ENCODE measurements at regions not wholly inside any gene's neighbourhood (a gene's known extent, or its start where the extent isn't known, plus 50 kb on each side); places are given as distances from the start of the nearest gene placed in this dataset.

DNA sequence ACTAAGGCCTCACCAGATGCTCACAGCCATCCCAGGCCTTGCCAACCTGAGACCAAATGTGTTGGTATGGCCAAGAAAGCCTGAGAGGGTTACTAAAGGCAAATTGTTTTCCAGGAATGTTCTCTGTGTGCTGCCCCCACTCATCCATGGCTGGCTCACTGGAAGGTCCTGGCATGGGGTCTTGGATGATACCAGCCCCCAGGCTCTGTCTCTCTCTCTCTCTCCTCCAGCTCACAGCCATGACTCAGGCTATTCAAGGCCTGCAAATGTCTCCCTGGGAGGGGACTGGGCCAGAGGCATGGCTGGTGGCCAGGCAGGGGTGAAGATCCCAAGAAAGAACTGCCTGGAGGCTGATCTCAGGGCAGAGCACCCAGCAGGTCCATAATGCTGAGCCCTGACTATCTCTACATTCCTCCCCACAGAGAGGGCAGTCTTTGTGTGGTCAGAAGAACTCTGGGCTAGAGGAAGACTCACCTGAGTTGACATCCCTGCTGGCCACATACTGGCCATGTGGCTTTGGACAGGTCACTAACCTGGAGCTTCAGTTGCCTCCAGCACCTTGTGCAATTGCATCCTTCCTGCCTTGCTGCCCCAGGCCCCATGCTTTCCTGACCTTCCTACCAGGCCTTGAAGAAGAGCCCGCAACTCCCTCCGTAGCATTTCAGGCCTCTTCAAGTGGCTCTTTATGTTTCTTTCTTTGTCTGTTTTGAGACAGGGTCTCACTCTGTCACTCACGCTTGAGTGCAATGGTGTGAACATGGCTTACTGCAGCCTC lies 150.4 kb downstream of the ZFP36L2 start:
- Histone ChIP-seq H3K9me3 (no peaks in the 10 kb centered on the region), H3K27ac (peak overlapping the region; percentile 82 to 83), H3K27me3 (no peaks in the 10 kb centered on the region), H3K4me3 (no peak overlapping the region), H3K4me1 (peaks cover 18 to 32% of the 10 kb centered on the region in 2 donors), H3K36me3 (no peaks in the 10 kb centered on the region)
- intact Hi-C loops (cut with DNase I; ENCODE audit: low total_unique reads), result no loop called here
- TF ChIP-seq CTCF (IDR thresholded peaks at IDR 0.05) (no peak), POLR2A (IDR thresholded peaks at IDR 0.05) (no peak)
- peak; percentile 56 to 66 for DNase-seq

DNA sequence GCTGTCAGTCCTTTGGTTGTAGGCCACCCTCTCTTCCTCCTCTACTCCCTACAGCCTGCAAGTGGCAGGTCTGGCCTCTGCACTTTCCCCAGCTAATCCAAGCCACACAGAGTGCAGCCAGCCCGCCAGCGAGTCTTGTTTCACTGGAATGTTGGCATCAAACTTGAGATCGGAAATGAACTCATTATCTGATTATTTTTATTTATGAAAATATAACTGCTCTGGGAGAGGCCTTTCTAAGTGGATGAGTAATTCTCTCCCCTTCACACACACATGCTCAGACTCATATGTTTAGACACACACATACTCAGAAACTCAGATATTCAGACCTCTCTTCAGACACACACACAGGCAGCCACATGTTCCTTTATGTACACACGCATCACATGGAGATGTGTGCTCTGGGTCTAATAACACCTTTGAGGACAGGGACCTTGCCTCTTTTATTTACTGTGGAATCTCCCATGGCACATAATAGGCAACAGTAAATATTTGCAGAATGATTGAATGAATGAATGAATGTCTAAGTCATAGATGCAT lies 151.3 kb downstream of the ZFP36L2 start:
- Histone ChIP-seq H3K36me3 (no peaks in the 10 kb centered on the region), H3K4me3 (no peak overlapping the region), H3K27ac (peak overlapping the region; percentile 82 to 83), H3K27me3 (no peaks in the 10 kb centered on the region), H3K9me3 (no peaks in the 10 kb centered on the region), H3K4me1 (peaks cover 18 to 32% of the 10 kb centered on the region in 2 donors)
- intact Hi-C loops (cut with DNase I; ENCODE audit: low total_unique reads), result no loop called here
- peak; percentile 84 to 91 for DNase-seq
- peak in 2 of 4 experiments; percentile 20 to 28 for TF ChIP-seq CTCF (IDR thresholded peaks at IDR 0.05)
- TF ChIP-seq POLR2A (IDR thresholded peaks at IDR 0.05), result peak in 1 of 2 donors; percentile 9

DNA sequence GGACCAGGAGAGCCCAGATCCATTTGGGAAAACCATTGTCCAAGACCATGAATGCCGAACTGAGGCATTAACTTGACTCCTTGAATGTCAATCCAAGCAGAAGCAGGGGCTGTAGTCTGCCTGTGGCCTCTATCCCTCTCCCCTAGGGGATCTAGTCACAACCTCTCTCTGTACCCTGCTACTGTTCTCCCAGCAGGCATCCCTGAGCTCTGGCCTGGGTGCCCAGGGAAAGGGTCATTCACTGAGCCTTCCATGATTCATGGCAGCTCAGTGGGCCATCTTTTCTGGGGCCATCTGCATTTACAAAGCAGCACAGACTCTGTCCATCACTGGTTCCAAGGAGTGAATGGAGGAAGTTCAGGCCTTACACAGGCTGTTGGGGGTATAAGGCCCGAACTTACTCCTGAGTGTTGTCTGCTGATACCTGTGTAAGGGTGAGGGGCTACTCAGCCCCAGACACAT lies 151.8 kb downstream of the ZFP36L2 start:
- Histone ChIP-seq H3K27me3 (no peaks in the 10 kb centered on the region), H3K27ac (peak overlapping the region; percentile 75 to 83), H3K36me3 (no peaks in the 10 kb centered on the region), H3K4me3 (no peak overlapping the region), H3K4me1 (peaks cover 18 to 32% of the 10 kb centered on the region in 2 donors), H3K9me3 (no peaks in the 10 kb centered on the region)
- TF ChIP-seq POLR2A (IDR thresholded peaks at IDR 0.05) (no peak), CTCF (IDR thresholded peaks at IDR 0.05) (no peak)
- intact Hi-C loops (cut with DNase I; ENCODE audit: low total_unique reads), result no loop called here
- DNase-seq, result no peak

DNA sequence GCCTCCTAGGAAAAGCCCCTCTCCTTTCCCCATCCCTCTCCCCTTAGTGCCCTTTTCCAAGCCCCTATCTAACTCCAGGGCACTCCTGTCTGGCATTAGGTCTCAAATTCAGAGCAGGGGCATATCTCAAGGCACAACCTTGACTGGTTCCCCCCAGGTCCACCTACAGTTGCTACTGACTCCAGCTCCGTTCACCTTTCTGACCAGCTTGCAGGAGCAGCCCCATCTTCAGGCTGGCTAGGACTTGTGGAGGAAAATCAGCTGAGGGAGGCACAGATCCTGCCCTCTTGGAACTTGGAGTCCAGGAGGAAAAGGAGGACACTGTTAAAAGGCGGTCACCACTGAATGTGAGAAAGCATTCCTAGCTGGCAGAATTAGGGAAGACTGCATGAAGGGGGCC lies 152.4 kb downstream of the ZFP36L2 start:
- no peak overlapping the region for H3K4me3 ChIP-seq
- intact Hi-C loops (cut with DNase I; ENCODE audit: low total_unique reads), result no loop called here

More for the DNA sequence above, 152.4 kb downstream of the ZFP36L2 start:
- TF ChIP-seq POLR2A (IDR thresholded peaks at IDR 0.05) (no peak), CTCF (IDR thresholded peaks at IDR 0.05) (no peak)
- H3K27ac ChIP-seq, result peak overlapping the region; percentile 75 to 83
- DNase-seq, result no peak
- H3K36me3 ChIP-seq, result no peaks in the 10 kb centered on the region
- H3K27me3 ChIP-seq, result no peaks in the 10 kb centered on the region
- H3K9me3 ChIP-seq, result no peaks in the 10 kb centered on the region
- H3K4me1 ChIP-seq, result peaks cover 18 to 32% of the 10 kb centered on the region in 2 donors
